Suppressor macrophage treated with lipopolysaccharide for 4 hours (primary cell): ENCODE measurements at regions not wholly inside any gene's neighbourhood (a gene's known extent, or its start where the extent isn't known, plus 50 kb on each side); places are given as distances from the start of the nearest gene placed in this dataset.

Source experiments
- DNase-seq: peaks from one replicate; pipeline ENCODE4 v3.0.0-alpha.2; 2020

- DNase-seq, result no peak
These were observed 439.5 kb downstream of the GADD45G start for GRCh38 chr9:90044263-90044662.

- no peak for DNase-seq
These were observed 439.9 kb downstream of the GADD45G start for GRCh38 chr9:90044710-90045151.

GRCh38 chr9:90046317-90046861 lies 441.6 kb downstream of the GADD45G start:
- DNase-seq, result no peak

GRCh38 chr9:90047828-90048227 lies 443.0 kb downstream of the GADD45G start:
- DNase-seq, result no peak

GRCh38 chr9:90052366-90052765 lies 447.6 kb downstream of the GADD45G start:
- peak; percentile 31 for DNase-seq

- DNase-seq, result no peak
These were observed 448.2 kb downstream of the GADD45G start for GRCh38 chr9:90053027-90053426.

- DNase-seq, result no peak
These were observed 450.0 kb downstream of the GADD45G start for GRCh38 chr9:90054810-90055209.

- DNase-seq, result no peak
These were observed 450.4 kb downstream of the GADD45G start for GRCh38 chr9:90055226-90055625.

GRCh38 chr9:90057361-90057760 lies 452.5 kb downstream of the GADD45G start:
- DNase-seq, result no peak

- DNase-seq, result no peak
These were observed 453.5 kb downstream of the GADD45G start for GRCh38 chr9:90058182-90058763.

- DNase-seq, result no peak
These were observed 454.6 kb downstream of the GADD45G start for GRCh38 chr9:90059436-90059835.

GRCh38 chr9:90060256-90060655 lies 455.4 kb downstream of the GADD45G start:
- DNase-seq, result no peak

- no peak for DNase-seq
These were observed 456.4 kb downstream of the GADD45G start for GRCh38 chr9:90061187-90061586.

- DNase-seq, result no peak
These were observed 458.2 kb downstream of the GADD45G start for GRCh38 chr9:90062982-90063381.

GRCh38 chr9:90064248-90064647 lies 459.4 kb downstream of the GADD45G start:
- DNase-seq, result no peak

GRCh38 chr9:90064971-90065370 lies 460.2 kb downstream of the GADD45G start:
- DNase-seq, result peak; percentile 53

GRCh38 chr9:90065851-90066250 lies 461.0 kb downstream of the GADD45G start:
- no peak for DNase-seq

- no peak for DNase-seq
These were observed 464.3 kb downstream of the GADD45G start for GRCh38 chr9:90069085-90069484.

GRCh38 chr9:90070056-90070455 lies 465.2 kb downstream of the GADD45G start:
- no peak for DNase-seq

GRCh38 chr9:90070469-90070868 lies 465.7 kb downstream of the GADD45G start:
- DNase-seq, result no peak

- peak; percentile 63 for DNase-seq
These were observed 466.3 kb downstream of the GADD45G start for GRCh38 chr9:90070931-90071660.

GRCh38 chr9:90073186-90073945 lies 468.6 kb downstream of the GADD45G start:
- no peak for DNase-seq

- peak; percentile 28 for DNase-seq
These were observed 469.6 kb downstream of the GADD45G start for GRCh38 chr9:90074316-90074962.
